Hepatocyte (in vitro differentiated cells): ENCODE measurements at regions not wholly inside any gene's neighbourhood (a gene's known extent, or its start where the extent isn't known, plus 50 kb on each side); places are given as distances from the start of the nearest gene placed in this dataset.

Source experiments
- EZH2 ChIP-seq: fragments of 200-600 bp; sonication (generic); IDR thresholded peaks from 2 replicates; pipeline ENCODE4 v1.6.1; 2016; ENCODE audit warnings: antibody characterized with exemption, mild to moderate bottlenecking, borderline replicate concordance
- EZH2phosphoT487 ChIP-seq: fragments of 200-600 bp; sonication (generic); IDR thresholded peaks from one replicate; pipeline ENCODE4 v1.6.1; 2018; ENCODE audit warnings: antibody characterized with exemption, mild to moderate bottlenecking, low read depth, moderate library complexity; ENCODE audit not compliant: unreplicated experiment, severe bottlenecking
- TF ChIP-seq, protein P1 (sequence below): fragments of 200-600 bp; sonication (generic); IDR thresholded peaks from 2 replicates; pipeline ENCODE4 v1.5.1; 2016; ENCODE audit warnings: antibody characterized with exemption, mild to moderate bottlenecking; ENCODE audit not compliant: poor library complexity

DNA sequence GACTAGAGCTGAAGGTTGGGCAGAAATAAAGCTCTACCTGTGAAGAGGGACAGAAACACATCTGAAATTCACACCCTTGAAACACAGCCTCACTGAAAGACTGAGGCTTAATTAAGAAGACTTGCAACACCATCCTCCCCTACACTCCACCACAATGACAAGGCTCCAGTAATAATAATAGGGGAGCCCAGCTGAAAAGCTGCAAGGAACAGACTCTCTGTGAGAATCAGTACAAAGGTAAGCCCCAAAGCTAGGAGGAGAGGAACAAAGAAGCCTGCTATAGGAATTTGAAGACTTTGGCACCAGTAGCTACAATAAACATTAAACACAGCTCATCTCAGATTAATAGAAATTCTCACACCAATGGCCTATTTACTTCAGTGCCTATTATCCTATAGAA is 176.9 kb downstream of the FAT3 start:
- TF ChIP-seq, protein P1, sequence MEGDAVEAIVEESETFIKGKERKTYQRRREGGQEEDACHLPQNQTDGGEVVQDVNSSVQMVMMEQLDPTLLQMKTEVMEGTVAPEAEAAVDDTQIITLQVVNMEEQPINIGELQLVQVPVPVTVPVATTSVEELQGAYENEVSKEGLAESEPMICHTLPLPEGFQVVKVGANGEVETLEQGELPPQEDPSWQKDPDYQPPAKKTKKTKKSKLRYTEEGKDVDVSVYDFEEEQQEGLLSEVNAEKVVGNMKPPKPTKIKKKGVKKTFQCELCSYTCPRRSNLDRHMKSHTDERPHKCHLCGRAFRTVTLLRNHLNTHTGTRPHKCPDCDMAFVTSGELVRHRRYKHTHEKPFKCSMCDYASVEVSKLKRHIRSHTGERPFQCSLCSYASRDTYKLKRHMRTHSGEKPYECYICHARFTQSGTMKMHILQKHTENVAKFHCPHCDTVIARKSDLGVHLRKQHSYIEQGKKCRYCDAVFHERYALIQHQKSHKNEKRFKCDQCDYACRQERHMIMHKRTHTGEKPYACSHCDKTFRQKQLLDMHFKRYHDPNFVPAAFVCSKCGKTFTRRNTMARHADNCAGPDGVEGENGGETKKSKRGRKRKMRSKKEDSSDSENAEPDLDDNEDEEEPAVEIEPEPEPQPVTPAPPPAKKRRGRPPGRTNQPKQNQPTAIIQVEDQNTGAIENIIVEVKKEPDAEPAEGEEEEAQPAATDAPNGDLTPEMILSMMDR = no peak
- TF ChIP-seq EZH2phosphoT487 (no peak), EZH2 (no peak)
